Stimulated activated CD4-positive, alpha-beta T cell treated with anti-CD3 and anti-CD28 coated beads, Interleukin-4, amount 100 ng/mL, for 24 hours (primary cell): ENCODE measurements at regions not wholly inside any gene's neighbourhood (a gene's known extent, or its start where the extent isn't known, plus 50 kb on each side); places are given as distances from the start of the nearest gene placed in this dataset.
"Not testable (repeated sequence)": the region's sequence is repeated elsewhere in the genome, so short reads cannot be mapped to it uniquely, and the experiment has no call there.

Experiments used
- DNase-seq: peaks from one replicate; pipeline ENCODE4 v3.0.0-alpha.2; 2020

DNA sequence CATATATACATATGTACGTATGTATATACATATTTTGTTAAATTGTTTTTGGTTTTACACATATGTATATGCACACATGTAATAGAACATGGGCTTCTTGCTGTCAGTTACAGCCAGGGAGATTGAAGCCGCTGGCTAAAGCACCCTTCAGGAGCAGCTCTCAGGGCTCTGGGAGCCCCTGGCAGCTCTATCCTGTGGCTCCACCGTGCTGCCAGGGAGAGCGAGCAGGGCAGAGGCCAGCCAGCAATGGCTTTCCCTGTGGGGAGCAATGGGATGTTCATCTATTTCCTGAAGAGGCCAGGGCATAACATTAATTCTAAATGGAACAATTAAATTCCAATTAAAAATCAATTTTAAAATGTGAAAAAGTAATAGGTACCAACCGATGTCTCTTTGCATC is 102.9 kb downstream of the PSMG1 start:
- DNase-seq, result no peak

DNA sequence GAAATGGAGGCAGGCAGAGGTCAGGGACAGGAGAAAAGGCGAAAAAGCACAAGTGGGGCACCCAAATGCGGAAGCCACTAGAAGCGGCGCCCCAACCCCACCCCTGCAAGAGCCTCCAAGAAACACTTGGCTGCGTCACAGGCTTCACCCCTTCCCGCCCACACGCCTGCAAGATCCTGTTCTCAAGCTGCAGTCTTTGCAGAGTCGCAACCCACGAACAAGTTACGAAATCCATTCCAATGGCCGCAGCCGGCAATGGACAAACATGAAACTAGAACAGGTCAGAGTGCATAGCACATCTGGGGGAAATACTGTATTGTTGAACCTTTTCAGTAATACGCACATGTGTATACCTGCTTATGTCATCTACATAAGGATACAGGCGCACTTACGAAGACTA is 103.6 kb downstream of the PSMG1 start:
- no peak for DNase-seq

DNA sequence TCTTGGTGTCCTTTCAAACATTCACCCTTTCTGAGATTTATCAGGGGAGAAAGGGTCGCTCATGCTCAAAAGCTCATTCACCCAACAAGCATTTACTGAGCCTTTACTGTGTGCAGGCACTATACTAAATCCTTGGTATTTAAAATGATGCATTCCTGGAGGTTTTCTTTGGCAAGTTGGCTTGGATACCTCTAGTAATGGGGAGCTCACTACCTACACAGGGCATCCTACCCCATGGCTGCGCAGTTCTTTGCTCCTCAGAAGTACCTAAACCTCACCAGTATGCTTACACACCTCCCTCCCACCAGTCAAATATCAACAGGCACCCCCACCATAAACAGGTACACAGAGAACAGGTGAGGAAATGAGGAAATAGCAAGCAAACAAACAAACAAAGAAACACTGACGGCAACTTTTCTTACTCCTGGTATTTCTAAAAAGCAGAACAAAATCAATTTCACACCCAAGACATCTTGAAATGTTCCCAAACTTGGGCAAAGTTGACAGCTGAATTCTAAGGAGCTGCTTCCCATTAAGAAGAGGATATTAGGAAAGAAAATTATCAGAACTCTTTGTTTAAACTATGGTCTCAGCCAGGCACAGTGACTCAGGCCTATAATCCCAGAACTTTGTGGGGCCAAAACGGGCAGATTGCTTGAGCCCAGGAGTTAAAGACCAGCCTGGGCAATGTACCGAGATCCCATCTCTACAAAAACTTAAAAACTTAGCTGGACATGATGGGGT is 104.8 kb downstream of the PSMG1 start:
- DNase-seq, result no peak

DNA sequence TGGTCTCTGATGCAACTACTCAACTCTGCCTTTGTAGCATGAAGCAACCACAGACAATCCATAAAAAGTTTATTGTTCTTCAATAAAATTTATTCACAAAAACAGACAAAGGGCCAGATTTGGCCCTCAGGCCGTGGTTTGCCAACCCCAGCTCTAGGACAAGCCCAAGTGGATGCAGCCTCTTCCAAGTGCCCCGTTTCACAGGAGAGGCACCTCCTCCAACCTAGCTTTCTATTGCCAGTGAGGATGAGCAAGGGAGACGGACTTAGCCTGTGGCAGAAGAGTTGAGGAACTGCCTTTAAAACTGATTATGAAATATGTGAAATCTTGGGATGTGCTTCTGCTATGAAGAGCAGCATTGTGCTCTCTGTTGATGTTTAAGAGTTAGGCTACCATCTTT is 105.4 kb downstream of the PSMG1 start:
- DNase-seq, result no peak

DNA sequence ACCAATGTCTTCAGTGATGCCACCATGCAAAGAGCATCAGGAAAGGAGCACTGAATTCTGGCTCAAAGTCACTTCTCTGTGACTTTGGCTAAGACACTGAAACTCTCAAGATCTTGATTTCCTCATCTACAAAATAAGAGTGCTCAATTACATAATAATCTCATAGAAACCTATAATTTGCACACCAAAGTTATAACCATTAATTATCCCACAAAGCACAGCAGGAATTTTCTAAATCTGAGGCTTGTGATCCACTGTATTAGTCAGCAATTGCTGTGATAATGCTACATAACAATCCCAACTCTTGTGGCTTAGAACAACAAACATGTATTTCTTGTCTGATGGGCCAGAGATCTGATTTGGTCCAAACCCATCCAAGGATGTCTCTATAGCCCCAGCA is 108.7 kb downstream of the PSMG1 start:
- DNase-seq, result no peak

DNA sequence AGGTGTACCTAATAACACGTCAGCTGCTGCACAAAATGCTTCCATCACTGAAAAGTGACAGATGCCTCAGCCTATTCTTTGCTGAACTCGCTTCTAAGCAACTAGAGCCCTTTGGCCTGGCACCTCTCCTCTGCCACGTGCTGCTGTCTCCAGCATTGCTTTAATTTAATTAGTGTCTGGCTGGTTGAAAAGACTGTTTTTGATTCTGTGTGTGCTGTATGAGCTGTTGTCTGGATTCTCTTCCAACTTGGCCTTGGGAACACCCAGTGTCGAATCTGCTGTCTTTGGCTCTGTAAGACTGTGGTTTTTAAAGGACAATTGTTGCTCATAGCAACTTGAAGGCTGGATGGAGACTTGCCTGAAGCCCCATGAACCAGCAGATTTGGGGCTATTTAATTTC is 109.5 kb downstream of the PSMG1 start:
- DNase-seq, result no peak

DNA sequence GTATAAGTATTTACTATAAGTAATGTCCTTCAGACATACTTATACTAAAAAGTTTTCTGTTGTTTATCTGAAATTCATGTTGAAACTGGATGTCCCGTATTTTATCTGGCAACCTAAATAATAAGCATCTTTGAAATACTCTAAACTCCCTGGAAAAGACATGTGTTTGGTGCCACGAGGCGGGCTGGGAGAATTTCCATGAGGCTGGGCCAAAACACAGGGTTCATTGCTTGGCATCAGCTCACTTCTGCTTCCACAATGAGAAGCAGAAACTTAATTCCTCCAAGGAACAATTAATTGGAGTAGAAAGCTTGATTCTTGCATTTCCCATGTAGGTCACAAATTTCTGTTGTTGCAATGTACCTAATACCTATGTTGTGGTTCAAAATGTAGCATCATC is 110.2 kb downstream of the PSMG1 start:
- DNase-seq, result no peak

DNA sequence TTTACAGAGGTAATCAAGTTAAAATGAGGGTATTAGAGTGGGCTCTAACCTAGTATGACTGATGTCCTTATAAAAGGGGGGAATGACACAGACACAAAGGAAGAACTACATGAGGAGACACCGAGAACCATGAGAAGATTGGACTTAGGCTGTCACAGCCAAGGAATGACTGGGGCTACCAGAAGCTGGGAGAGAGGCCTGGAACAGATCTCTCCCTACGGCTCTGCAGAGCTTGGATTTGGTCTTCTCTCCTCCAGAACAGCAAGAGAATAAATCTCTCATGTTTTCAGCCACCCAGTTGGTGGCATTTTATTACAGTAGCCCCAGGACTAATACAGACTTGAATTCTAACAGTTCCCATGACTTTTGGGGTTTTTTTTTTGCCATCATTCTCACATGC is 110.8 kb downstream of the PSMG1 start:
- DNase-seq, result no peak

DNA sequence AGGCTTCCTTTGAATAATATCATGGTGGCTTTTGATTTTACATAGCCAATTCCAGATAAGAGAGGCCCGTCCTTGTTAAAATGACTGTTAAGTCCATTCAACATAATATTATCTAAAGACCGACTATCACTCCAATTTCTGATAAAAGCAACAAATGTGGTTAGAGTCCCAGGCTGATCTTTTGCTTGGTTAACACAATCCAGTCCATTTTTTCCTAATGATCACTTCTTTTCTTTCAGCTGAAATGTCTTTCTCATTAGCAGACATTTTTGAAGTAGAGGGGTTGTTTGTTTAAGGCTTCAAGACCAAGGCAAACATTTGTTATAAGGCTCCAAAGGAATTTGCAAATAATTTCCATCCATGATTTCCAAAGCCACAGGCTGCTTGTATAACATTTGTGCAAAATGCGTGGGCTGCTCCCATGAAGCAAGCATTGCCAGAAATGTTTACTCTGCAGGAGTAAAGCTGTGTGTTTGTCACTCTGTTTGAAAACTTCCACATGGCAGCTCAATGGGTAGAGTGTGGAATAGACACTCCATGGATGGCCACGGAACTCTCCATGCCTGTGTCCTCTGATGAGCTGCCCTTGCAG is 111.5 kb downstream of the PSMG1 start:
- no peak for DNase-seq

DNA sequence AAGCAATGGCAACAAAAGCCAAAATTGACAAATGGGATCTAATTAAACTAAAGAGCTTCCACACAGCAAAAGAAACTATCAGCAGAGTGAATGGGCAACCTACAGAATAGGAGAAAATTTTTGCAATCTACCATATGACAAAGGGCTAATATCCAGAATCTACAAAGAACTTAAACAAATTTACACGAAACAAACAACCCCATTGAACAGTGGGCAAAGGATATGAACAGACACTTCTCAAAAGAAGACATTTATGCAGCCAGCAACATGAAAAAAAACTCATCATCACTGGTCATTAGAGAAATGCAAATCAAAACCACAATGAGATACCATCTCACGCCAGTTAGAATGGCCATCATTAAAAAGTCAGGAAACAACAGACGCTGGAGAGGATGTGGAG is 113.4 kb downstream of the PSMG1 start:
- DNase-seq, result not testable (repeated sequence)

DNA sequence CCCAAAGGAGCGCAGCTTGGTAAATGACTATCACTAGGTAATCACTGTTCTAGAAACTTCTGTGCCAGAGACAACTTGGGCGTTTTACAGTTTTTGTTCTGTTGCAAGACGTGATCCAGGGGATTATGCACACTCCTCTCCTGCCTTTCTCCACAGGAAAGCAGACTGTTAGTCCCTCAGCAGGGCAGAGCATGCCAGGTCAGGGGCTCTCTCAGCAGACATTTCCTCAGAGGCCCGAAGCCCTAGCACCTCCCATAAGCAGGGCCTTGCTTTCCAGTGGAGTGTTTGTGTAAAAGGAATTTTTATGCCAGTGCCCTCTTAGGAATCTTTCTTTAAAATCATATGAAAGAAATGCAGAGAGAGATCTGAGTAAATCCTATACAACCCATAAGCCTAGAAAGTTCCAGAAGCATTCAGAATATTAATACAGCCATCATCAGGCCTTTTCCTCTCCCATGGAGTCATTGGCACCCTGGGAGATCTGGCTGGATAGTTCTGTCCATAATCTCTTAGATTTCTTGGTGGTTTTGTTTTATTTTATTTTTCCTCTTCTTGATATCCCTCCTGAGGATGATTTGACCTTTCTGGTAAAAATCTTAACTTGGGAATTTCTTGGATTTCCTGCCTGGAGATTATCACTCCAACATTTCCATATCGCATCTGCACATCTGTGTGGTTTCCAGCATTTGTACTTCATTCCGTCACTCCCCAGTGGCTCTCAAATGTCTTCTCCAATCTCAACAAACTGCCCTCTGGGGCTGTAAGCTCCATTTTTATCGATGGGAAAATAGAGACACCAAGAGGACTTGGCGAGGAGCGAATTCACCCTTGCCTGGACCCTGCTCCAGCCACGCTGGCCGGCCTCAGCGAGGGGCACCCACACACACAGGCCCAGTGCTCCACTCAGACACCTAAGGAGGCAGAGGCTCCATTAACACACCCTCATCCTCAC is 116.1 kb downstream of the PSMG1 start:
- no peak for DNase-seq

DNA sequence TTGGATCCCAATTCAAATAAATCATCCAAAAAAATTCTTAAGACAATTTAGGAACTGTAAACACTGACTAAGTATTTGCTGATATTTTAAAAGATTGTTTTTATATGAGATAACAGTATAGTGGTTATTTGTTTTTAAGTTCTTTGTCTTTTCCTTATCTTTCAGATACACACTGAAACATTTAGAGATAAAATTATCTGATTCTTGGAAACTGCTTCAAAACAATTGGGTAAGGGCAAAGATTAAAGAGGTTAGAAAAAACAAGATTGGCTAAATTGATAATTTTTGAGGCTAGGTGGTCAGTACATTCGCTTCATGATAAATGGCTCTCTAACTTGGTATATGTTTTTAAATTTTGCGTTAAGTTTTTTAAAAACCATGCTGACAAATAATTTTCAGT is 117.3 kb downstream of the PSMG1 start:
- no peak for DNase-seq

DNA sequence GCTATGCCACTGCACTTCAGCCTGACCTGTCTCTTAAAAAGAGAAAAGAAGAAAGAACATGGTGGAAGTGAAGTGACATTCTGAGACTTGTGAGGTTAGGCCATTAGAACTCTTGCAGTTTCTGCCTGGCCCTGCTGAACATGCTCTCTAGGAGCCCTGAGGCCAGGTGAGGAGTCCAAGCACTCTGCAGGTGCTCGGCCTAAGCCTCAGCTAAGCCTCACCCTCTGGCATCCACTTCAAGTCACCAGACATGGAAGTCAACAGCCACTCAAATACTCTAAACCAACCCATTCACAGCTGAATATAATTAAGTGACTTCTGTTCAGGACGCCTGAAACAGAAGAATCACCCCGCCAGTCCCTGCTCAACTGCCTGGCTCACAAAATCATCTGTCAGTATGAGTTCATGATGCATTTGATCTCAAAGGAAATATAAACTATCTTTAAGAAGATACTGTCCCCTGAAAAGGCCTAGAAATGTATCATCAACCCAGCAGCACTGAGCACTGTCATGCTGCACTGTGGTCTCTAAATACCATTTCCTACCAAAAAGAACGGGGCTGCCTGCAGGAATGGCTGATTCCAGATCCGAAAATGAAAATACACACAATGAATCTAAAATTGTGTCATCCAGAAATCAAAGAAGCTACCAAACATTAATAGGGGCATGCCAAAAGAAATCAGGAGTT is 118.8 kb downstream of the PSMG1 start:
- DNase-seq, result no peak

DNA sequence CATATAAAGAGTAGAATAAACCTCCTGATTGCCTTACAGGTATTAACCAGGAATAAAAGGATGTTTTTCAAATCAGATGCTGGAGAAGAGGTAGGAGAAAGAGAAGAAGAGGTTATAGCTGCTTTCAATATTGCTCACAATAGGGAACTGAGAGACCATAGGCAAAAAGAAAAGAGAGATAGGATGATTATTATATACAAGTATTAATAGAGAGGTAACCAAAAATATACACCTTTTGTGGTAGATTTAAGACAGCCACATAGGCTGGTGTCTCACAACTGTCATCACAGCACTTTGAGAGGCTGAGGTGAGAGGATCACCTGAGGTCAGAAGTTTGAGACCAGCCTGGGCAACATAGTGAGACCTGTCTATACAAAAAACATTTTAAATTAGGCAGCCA is 119.7 kb downstream of the PSMG1 start:
- no peak for DNase-seq

DNA sequence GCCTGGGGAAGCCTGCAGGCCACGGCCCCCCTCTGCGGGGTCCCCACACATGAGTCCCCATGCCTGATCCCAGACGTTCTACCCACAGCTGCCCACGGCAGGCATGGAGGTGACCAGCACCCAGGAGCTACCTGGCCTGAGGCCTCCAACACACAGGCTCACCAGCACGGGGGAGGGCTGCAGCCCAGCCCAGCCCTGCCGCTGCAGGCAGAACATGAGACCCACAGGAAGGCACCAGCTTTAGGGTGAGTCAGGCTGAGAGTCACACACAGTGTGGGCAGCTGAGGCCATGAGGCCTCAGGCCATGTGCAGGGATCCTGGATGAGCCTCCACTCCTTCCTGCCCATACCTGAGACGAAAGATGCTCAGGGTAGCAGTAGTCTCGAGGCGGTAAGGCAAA is 121.1 kb downstream of the PSMG1 start:
- no peak for DNase-seq

DNA sequence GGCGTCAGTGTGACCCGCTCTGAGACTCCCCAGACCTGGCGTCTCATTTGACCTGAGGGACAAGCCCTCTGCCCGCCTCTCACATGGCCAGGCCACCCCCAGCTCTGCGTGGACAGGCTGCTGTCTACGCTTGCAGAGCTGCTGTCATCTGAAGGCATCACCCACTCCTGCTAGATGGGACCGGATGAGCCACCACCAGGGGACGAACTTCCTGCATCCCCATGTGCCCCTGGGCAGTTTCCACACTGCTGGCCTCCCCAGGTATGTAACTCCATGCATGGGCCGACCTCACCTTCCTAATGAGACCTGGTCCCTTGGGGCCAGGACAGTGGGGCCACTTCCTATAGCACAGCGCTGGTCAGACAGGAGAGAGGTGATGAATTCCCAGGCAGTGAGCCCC is 121.5 kb downstream of the PSMG1 start:
- no peak for DNase-seq

DNA sequence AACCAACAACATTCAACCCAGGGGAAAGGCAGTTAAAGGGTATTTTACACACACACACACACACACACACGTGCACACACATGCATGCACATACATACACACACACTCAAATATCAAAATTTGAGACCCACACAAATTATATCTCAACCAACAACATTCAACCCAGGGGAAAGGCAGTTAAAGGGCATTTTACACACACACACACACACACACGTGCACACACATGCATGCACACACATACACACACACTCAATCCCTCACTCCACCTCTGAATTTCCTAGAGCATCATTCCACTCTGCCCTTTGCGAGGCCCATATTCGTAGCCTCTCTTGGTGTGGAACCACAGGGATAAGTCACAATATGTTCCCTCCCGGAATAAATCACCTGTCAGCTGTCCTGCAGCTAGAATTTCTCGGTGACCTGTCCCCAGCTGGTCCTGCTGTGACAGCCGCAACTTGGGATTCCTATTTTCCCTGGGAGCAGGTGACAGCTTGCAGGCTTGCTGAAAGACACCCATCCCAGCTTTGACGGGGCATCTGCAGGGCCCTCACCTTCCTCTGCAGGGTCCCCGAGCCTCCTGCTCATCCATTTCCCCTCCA is 122.7 kb downstream of the PSMG1 start:
- DNase-seq, result no peak

DNA sequence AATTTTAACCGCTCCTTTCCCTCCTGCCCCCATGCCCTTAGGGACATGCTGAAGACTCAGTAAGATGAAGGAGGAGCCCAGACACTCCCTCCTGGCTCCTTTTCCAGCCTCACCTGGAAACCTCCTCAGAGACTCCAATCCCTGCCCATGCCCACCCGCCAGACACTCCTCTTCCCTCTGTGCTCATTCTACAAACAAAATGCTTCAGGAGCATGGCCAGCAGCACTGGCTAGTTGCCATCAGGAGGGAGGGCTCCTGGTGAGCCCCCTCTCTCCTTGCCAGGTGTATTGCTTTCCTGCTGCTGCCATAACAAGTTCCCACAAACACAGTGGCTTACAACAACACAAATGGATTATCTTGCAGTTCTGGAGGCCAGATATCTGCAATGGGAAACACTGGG is 126.1 kb downstream of the PSMG1 start:
- no peak for DNase-seq

DNA sequence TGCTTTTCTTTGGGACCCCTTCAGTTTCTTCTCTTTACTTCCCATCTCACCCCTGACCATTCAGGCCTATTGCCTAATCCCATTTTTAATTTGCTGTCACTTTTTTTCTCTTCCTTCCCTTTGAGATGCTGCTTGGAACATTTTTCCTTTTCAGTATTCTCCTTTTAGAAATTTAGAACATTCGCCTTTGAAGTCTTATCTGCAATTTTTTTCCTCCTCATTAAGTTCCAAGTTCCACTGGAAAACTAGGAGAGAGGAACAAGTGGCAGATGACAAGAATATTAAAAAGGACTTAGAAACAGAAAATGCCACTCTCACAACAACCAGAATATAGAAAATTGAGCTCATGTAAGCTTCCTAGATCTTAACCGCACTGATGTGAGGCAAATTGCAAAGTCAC is 126.6 kb downstream of the PSMG1 start:
- no peak for DNase-seq

DNA sequence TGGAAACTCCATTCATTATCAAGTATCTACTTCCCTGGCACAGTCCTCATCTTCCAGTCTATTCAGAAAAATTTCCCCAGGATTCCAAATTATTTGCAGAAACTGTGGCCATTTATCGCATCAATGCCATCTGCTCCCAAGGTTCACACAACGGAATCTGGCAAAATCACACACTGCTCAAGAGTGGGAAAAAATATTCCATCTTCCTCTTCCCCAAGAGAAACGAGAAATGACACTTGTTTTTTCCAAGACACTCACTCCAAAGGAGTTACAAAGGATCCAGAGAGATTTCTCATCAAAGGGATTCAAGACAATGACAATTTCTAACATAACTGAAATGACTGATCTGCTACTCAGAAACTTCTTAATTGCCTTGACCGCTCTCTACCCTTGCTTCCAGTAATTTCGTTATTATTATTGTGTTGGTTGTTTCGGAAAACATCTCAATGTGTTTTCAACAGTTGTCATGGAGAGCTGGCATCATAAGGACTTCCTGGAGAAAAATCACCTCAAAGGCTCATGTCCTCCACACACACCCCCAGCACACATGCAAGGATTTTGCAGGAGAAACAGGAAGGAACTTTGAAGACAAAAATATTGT is 128.0 kb downstream of the PSMG1 start:
- DNase-seq, result no peak

DNA sequence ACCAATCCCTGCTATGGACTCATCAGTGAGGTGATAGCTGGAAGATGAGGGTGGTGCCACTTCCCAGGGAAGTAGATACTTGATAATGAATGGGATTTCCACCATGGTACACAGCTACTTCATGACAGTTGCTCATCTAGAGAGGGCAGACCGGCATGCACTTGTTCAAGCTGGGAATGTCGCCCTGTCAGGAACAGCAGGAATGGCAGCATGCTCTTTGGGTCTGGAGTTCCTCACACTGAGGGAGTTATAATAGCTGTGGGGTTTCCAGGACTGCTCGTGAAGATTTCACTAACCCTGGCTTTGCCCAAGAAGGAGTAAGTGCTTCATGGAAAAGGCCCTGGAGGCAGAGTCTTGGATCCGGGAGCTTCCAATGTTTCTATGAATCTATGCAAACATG is 129.2 kb downstream of the PSMG1 start:
- no peak for DNase-seq

DNA sequence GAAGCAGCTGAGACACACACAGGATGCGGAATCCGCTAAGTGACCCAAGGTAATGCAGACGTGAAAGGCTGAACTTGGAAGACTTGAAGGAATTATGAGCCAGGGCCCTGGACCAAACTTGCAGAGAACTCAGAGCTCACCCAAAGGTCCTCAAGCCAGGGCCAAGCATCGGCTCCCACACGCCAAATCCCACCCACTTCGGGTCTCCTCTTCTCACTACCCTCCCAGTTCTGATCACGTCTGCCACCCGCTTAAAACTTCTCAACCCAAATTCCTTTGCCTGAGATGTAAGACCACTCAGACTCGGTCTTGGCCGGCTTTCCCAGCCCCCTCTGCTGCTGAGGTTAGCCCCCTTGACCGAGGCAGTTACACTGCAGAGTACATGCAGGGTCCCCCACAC is 130.1 kb downstream of the PSMG1 start:
- no peak for DNase-seq

DNA sequence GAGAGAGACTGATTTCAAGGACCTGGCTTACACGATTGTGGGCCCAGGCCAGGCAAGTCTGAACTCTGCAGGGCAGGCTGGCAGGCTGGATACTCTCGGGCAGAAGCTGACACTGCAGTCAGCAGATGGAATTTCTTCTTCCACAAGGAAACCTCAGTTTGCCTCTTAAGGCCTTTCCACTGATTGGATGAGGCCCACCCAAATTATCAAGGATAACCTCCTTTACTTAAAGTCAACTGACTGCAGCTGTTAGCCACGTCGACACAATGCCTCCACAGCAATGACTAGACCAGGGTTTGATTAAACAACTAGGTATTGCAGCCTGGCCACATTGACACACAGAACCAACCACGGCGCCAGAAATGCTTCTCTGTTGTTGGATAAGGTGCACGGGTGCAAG is 130.5 kb downstream of the PSMG1 start:
- no peak for DNase-seq
